ENCODE measurements at regions not wholly inside any gene's neighbourhood (a gene's known extent, or its start where the extent isn't known, plus 50 kb on each side); places are given as distances from the start of the nearest gene placed in this dataset.
A peak's percentile ranks its signal among the peaks of the same experiment; 100 is the strongest.

DNA sequence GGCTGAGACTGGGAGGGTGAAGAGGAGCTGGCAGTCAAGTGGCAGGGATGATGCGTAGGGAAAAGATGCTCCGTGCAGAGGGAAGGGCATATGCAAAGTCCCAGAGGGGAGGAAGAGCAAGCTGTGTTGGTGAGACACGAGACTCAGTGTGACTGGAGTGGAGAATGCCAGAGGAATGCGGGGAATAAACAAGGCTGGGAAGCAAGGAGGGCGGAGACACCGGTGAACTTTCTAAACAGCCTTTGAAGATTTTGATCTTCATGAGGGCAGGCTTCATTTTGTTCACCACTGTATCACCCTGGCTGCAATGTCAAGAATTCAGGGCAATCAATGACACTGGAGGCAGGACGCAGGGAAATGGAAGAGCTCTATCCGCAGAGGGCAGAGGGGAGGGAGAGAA is 535.8 kb downstream of the FUT8 start:
- Histone ChIP-seq H3K36me3 (ENCODE audit: control insufficient read depth, insufficient read depth, low read length) (no peaks in the 10 kb centered on the region), H3K27me3 (ENCODE audit: control insufficient read depth, insufficient read depth, low read length, poor library complexity, severe bottlenecking) (peaks cover 11% of the 10 kb centered on the region), H3K9ac (ENCODE audit: extremely low read depth, low read length, poor library complexity, severe bottlenecking) (no peak overlapping the region), H3K9me3 (ENCODE audit: control insufficient read depth, low read length) (no peaks in the 10 kb centered on the region), H3K27ac (ENCODE audit: low read depth, low read length) (no peak overlapping the region), H3K4me3 (ENCODE audit: low read length) (no peak overlapping the region), H3K4me1 (ENCODE audit: control insufficient read depth, insufficient read depth, low read length) (no peaks in the 10 kb centered on the region)
- TF ChIP-seq, protein P1, sequence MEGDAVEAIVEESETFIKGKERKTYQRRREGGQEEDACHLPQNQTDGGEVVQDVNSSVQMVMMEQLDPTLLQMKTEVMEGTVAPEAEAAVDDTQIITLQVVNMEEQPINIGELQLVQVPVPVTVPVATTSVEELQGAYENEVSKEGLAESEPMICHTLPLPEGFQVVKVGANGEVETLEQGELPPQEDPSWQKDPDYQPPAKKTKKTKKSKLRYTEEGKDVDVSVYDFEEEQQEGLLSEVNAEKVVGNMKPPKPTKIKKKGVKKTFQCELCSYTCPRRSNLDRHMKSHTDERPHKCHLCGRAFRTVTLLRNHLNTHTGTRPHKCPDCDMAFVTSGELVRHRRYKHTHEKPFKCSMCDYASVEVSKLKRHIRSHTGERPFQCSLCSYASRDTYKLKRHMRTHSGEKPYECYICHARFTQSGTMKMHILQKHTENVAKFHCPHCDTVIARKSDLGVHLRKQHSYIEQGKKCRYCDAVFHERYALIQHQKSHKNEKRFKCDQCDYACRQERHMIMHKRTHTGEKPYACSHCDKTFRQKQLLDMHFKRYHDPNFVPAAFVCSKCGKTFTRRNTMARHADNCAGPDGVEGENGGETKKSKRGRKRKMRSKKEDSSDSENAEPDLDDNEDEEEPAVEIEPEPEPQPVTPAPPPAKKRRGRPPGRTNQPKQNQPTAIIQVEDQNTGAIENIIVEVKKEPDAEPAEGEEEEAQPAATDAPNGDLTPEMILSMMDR (conservative IDR thresholded peaks at IDR 0.05) = no peak
- no peaks in the 10 kb centered on the region for H3K9me3 Mint-ChIP-seq
- no peak for DNase-seq
- peaks cover 12% of the 10 kb centered on the region for H3K4me1 Mint-ChIP-seq
- WGBS, 2 experiments (ENCODE audit: insufficient coverage in 1 of 2, insufficient read length in 1 of 2) = 72 to 87% methylated on average over 6 to 8 of the region's 8 CpGs
- H3K27me3 Mint-ChIP-seq (ENCODE audit: insufficient read depth) = peaks cover 12% of the 10 kb centered on the region
- H3K27ac Mint-ChIP-seq = no peak overlapping the region
- no peak overlapping the region for H3K4me3 Mint-ChIP-seq
- no peaks in the 10 kb centered on the region for H3K36me3 Mint-ChIP-seq (ENCODE audit: low read depth)

DNA sequence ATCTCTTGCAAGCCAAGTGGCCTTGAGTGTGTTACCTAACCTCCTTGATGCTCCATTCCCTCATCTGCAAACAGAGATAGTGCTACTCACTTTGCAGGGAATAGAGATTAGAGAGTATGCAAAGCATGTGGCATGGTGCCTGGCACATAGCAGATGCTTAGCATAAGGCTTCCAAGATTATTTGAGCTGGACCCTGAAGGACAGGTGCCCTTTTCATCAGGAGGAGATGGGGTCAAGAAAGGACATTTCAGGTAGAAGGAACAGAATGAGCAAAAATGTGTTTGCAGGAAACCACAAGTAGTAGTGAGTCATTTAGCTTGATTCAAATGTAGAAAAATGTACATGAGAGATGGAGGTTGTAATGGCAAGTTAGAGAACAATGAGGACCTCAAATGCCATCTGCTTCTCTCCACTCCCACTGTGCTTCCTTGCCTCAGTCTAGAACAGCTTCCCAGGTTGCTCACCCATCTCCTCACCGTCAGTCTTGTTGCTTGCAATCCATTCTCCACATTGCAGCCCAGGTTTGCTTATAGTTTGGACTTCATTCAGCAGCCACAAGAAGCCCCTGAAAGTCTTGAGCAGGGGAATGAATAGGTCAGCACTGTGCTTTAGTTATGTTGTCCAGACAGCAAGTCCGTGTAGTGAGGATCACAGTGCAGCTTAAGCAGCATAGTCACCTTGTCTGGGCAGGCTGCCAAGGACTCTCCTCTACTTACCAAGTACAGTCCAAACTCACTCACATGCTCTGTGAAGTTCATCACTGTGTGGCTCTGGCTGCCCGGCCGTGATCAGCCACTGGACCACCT is 536.3 kb upstream of the CCDC196 start:
- Histone ChIP-seq H3K27me3 (ENCODE audit: control insufficient read depth, insufficient read depth, low read length, poor library complexity, severe bottlenecking) (peaks cover 11% of the 10 kb centered on the region), H3K9ac (ENCODE audit: extremely low read depth, low read length, poor library complexity, severe bottlenecking) (no peak overlapping the region), H3K36me3 (ENCODE audit: control insufficient read depth, insufficient read depth, low read length) (no peaks in the 10 kb centered on the region), H3K9me3 (ENCODE audit: control insufficient read depth, low read length) (no peaks in the 10 kb centered on the region), H3K27ac (ENCODE audit: low read depth, low read length) (no peak overlapping the region), H3K4me3 (ENCODE audit: low read length) (no peak overlapping the region), H3K4me1 (ENCODE audit: control insufficient read depth, insufficient read depth, low read length) (no peaks in the 10 kb centered on the region)
- H3K9me3 Mint-ChIP-seq = no peaks in the 10 kb centered on the region
- H3K27me3 Mint-ChIP-seq (ENCODE audit: insufficient read depth) = peaks cover 12% of the 10 kb centered on the region
- DNase-seq = peak; percentile 31
- peaks cover 12% of the 10 kb centered on the region for H3K4me1 Mint-ChIP-seq
- H3K27ac Mint-ChIP-seq = no peak overlapping the region
- TF ChIP-seq, protein P1 (conservative IDR thresholded peaks at IDR 0.05) = no peak
- WGBS, 2 experiments (ENCODE audit: insufficient coverage in 1 of 2, insufficient read length in 1 of 2) = 81 to 100% methylated on average over 3 to 4 of the region's 4 CpGs
- no peaks in the 10 kb centered on the region for H3K36me3 Mint-ChIP-seq (ENCODE audit: low read depth)
- no peak overlapping the region for H3K4me3 Mint-ChIP-seq

DNA sequence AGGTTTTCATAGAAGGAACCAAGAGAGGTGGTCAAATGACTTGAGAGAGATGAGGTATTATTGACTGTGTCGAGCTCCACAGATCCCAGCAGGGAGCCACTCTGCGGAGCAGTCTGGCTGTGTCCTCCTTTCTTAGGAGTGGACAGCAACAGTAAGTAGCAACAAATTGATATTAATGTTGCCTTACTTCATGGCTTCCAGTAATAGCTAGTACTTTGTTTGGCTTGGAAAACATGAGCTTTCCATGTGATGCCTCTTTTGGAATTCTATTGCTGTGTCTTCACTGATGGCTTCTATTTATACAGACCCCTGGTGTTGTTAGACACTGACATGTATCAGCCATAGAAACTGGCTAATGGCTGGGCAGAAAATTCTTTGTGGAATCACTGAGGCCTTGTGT is 531.2 kb upstream of the CCDC196 start:
- Mint-ChIP-seq H3K4me3 (no peak overlapping the region), H3K27ac (no peak overlapping the region), H3K36me3 (ENCODE audit: low read depth) (no peaks in the 10 kb centered on the region), H3K9me3 (no peaks in the 10 kb centered on the region), H3K27me3 (ENCODE audit: insufficient read depth) (peaks cover 5% of the 10 kb centered on the region), H3K4me1 (peaks cover 11% of the 10 kb centered on the region)
- TF ChIP-seq, protein P1 (conservative IDR thresholded peaks at IDR 0.05) = no peak
- Histone ChIP-seq H3K4me3 (ENCODE audit: low read length) (no peak overlapping the region), H3K9ac (ENCODE audit: extremely low read depth, low read length, poor library complexity, severe bottlenecking) (no peak overlapping the region), H3K4me1 (ENCODE audit: control insufficient read depth, insufficient read depth, low read length) (no peaks in the 10 kb centered on the region), H3K36me3 (ENCODE audit: control insufficient read depth, insufficient read depth, low read length) (no peaks in the 10 kb centered on the region), H3K27ac (ENCODE audit: low read depth, low read length) (no peak overlapping the region), H3K27me3 (ENCODE audit: control insufficient read depth, insufficient read depth, low read length, poor library complexity, severe bottlenecking) (peaks cover 6% of the 10 kb centered on the region), H3K9me3 (ENCODE audit: control insufficient read depth, low read length) (no peaks in the 10 kb centered on the region)
- no peak for DNase-seq
- WGBS, 2 experiments (ENCODE audit: insufficient coverage in 1 of 2, insufficient read length in 1 of 2) = 86 to 95% methylated on average over 2 of the region's 2 CpGs

Measured in endodermal cell (in vitro differentiated cells).